Activated T-helper 1 cell treated with anti-CD3 and anti-CD28 coated beads, Interleukin-12 subunit alpha, Interleukin-12 subunit beta, Interleukin-2, Interleukin-4 antibody, amounts not matched to agents 30 ng/mL and 10 ng/mL and 1 ng/mL, durations not matched to agents 14 hours and 24 hours and 36 hours (primary cell): ENCODE measurements at regions not wholly inside any gene's neighbourhood (a gene's known extent, or its start where the extent isn't known, plus 50 kb on each side); places are given as distances from the start of the nearest gene placed in this dataset.
"Not testable (repeated sequence)": the region's sequence is repeated elsewhere in the genome, so short reads cannot be mapped to it uniquely, and the experiment has no call there.

Experiments
- DNase-seq: peaks from one replicate; pipeline ENCODE4 v3.0.0; 2021; ENCODE audit warnings: low spot score
- H3K27ac Mint-ChIP-seq: one replicate; pipeline ENCODE4 v1.8.0; 2021; ENCODE audit warnings: mild to moderate bottlenecking, mixed read lengths
- H3K27me3 Mint-ChIP-seq: one replicate; pipeline ENCODE4 v1.8.0; 2022; ENCODE audit warnings: mild to moderate bottlenecking, moderate library complexity, mixed read lengths; ENCODE audit not compliant: insufficient read depth
- H3K36me3 Mint-ChIP-seq: one replicate; pipeline ENCODE4 v1.8.0; 2021; ENCODE audit warnings: low read depth, mixed read lengths
- H3K4me1 Mint-ChIP-seq: one replicate; pipeline ENCODE4 v1.8.0; 2021; ENCODE audit warnings: low read depth, mixed read lengths
- H3K4me3 Mint-ChIP-seq: one replicate; pipeline ENCODE4 v1.8.0; 2021; ENCODE audit warnings: mild to moderate bottlenecking, moderate library complexity, mixed read lengths
- H3K9me3 Mint-ChIP-seq: one replicate; pipeline ENCODE4 v1.8.0; 2021; ENCODE audit warnings: mixed read lengths
- intact Hi-C: fragments of 100-400 bp; cut with micrococcal nuclease; formaldehyde crosslinking; loops from one replicate; pipeline ENCODE4 v1.15.1; 2024

- H3K4me3 Mint-ChIP-seq, H3K36me3 Mint-ChIP-seq, H3K27ac Mint-ChIP-seq, H3K27me3 Mint-ChIP-seq, H3K4me1 Mint-ChIP-seq, intact Hi-C loops, DNase-seq: not testable (repeated sequence)
- H3K9me3 Mint-ChIP-seq, result peaks cover 13% of the 10 kb centered on the region
Observed at GRCh38 chr2:212786088-212786487, 247.5 kb upstream of the ERBB4 start.

- Mint-ChIP-seq H3K27ac (no peak overlapping the region), H3K27me3 (no peaks in the 10 kb centered on the region), H3K9me3 (no peaks in the 10 kb centered on the region), H3K4me3 (no peak overlapping the region), H3K4me1 (no peaks in the 10 kb centered on the region), H3K36me3 (no peaks in the 10 kb centered on the region)
- intact Hi-C loops, result loop anchor here (1.0 to 5.0 kb wide), 3 partner anchors 90 to 376 kb away; no protein-coding TSS in a partner anchor
- no peak for DNase-seq
Observed at GRCh38 chr2:212777020-212777491, 238.5 kb upstream of the ERBB4 start.

- DNase-seq, result no peak
- Mint-ChIP-seq H3K27me3 (no peaks in the 10 kb centered on the region), H3K27ac (no peak overlapping the region), H3K4me1 (no peaks in the 10 kb centered on the region), H3K9me3 (no peaks in the 10 kb centered on the region), H3K36me3 (no peaks in the 10 kb centered on the region), H3K4me3 (no peak overlapping the region)
- intact Hi-C loops, result no loop called here
Observed at GRCh38 chr2:212773808-212774339, 235.3 kb upstream of the ERBB4 start.

DNA sequence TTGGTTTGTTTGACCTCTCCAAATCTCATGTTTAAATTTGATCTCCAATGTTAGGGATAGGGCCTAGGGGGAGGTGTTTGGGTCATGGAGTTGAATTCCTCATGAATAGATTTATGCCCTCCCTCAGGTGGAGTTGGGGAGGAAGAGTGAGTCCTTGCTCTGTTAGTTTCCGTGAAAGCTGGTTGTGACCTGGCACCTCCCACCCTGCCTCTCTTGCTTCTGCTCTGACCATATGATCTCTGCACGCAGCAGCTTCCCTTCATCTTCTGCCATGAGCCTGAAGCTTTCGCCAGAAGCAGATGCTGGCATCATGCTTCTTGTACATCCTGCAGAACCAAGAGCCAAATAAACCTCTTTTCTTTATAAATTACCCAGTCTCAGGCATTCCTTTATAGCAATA, 231.6 kb upstream of the ERBB4 start:
- no peak overlapping the region for H3K4me3 Mint-ChIP-seq
- H3K9me3 Mint-ChIP-seq, result no peaks in the 10 kb centered on the region
- no peak overlapping the region for H3K27ac Mint-ChIP-seq
- H3K4me1 Mint-ChIP-seq, result no peaks in the 10 kb centered on the region
- intact Hi-C loops, result no loop called here
- H3K36me3 Mint-ChIP-seq, result no peaks in the 10 kb centered on the region
- H3K27me3 Mint-ChIP-seq, result no peaks in the 10 kb centered on the region
- DNase-seq, result no peak

GRCh38 chr2:212766921-212767320, 228.3 kb upstream of the ERBB4 start:
- H3K9me3 Mint-ChIP-seq, result no peaks in the 10 kb centered on the region
- H3K36me3 Mint-ChIP-seq, result no peaks in the 10 kb centered on the region
- no peak overlapping the region for H3K4me3 Mint-ChIP-seq
- H3K27ac Mint-ChIP-seq, result no peak overlapping the region
- intact Hi-C loops, result no loop called here
- H3K27me3 Mint-ChIP-seq, result no peaks in the 10 kb centered on the region
- no peaks in the 10 kb centered on the region for H3K4me1 Mint-ChIP-seq
- no peak for DNase-seq

- H3K4me1 Mint-ChIP-seq, result no peaks in the 10 kb centered on the region
- no peak for DNase-seq
- no peaks in the 10 kb centered on the region for H3K27me3 Mint-ChIP-seq
- no peak overlapping the region for H3K4me3 Mint-ChIP-seq
- no peaks in the 10 kb centered on the region for H3K36me3 Mint-ChIP-seq
- H3K9me3 Mint-ChIP-seq, result peaks cover 9% of the 10 kb centered on the region
- intact Hi-C loops, result no loop called here
- no peak overlapping the region for H3K27ac Mint-ChIP-seq
Observed at GRCh38 chr2:212752730-212753351, 214.2 kb upstream of the ERBB4 start.

- no peak for DNase-seq
- intact Hi-C loops, result no loop called here
- Mint-ChIP-seq H3K36me3 (no peaks in the 10 kb centered on the region), H3K4me1 (no peaks in the 10 kb centered on the region), H3K9me3 (no peaks in the 10 kb centered on the region), H3K27ac (no peak overlapping the region), H3K27me3 (no peaks in the 10 kb centered on the region), H3K4me3 (no peak overlapping the region)
Observed at GRCh38 chr2:212745359-212745758, 206.8 kb upstream of the ERBB4 start.

GRCh38 chr2:212737392-212738172, 199.0 kb upstream of the ERBB4 start:
- intact Hi-C loops, result no loop called here

DNA sequence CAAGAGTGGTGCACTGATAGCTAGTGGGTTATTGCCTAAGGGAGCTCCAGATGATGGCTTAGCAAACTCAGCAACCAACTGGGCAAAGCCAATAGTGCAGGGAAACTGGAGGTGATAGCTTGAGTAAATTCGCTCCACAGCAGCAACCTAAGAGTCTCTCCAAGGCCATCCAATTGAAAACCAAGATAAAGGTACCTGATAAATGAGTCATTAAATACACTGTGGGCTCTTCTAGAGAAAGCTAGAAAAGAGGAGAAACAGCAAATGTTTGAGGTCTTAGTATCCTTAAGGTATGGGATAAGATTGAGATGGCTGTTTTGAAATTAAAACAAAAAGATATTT, 197.8 kb upstream of the ERBB4 start:
- Mint-ChIP-seq H3K27ac (no peak overlapping the region), H3K36me3 (no peaks in the 10 kb centered on the region), H3K9me3 (no peaks in the 10 kb centered on the region), H3K4me1 (no peaks in the 10 kb centered on the region), H3K27me3 (no peaks in the 10 kb centered on the region), H3K4me3 (no peak overlapping the region)
- no peak for DNase-seq
- intact Hi-C loops, result no loop called here

More at GRCh38 chr2:212737392-212738172, 199.0 kb upstream of the ERBB4 start:
- H3K4me3 Mint-ChIP-seq, result no peak overlapping the region
- H3K4me1 Mint-ChIP-seq, result no peaks in the 10 kb centered on the region
- H3K27ac Mint-ChIP-seq, result no peak overlapping the region
- no peaks in the 10 kb centered on the region for H3K27me3 Mint-ChIP-seq
- no peaks in the 10 kb centered on the region for H3K36me3 Mint-ChIP-seq
- no peaks in the 10 kb centered on the region for H3K9me3 Mint-ChIP-seq
- no peak for DNase-seq

GRCh38 chr2:212733273-212733672, 194.7 kb upstream of the ERBB4 start:
- Mint-ChIP-seq H3K4me1 (peaks cover 5% of the 10 kb centered on the region), H3K36me3 (no peaks in the 10 kb centered on the region), H3K9me3 (no peaks in the 10 kb centered on the region), H3K4me3 (no peak overlapping the region), H3K27ac (no peak overlapping the region), H3K27me3 (no peaks in the 10 kb centered on the region)
- intact Hi-C loops, result no loop called here
- no peak for DNase-seq

- H3K27me3 Mint-ChIP-seq, result no peaks in the 10 kb centered on the region
- no peak for DNase-seq
- H3K36me3 Mint-ChIP-seq, result no peaks in the 10 kb centered on the region
- no peak overlapping the region for H3K27ac Mint-ChIP-seq
- H3K4me1 Mint-ChIP-seq, result peaks cover 5% of the 10 kb centered on the region
- no peak overlapping the region for H3K4me3 Mint-ChIP-seq
- intact Hi-C loops, result no loop called here
- H3K9me3 Mint-ChIP-seq, result no peaks in the 10 kb centered on the region
Observed at GRCh38 chr2:212732860-212733259, 194.3 kb upstream of the ERBB4 start.

- H3K27ac Mint-ChIP-seq, result no peak overlapping the region
Observed at GRCh38 chr2:212730994-212731393, 192.4 kb upstream of the ERBB4 start.

DNA sequence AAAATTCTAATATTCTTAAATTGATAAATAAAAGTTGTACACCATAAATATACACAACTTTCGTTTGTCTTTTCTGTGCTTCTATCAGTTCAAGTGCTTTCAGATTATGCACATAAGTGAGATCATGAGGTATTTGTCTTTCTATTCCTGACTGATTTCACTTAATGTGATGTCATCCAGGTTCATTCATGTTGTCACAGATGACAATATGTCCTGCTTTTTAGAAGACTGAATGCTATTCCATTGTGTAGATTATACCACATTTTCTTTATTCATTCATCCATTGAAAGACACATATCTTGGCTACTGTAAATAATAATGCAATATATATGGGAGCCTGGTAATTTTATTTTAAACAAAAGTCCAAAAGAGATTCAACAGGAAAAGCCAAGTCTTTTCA, 190.1 kb upstream of the ERBB4 start:
- peaks cover 5% of the 10 kb centered on the region for H3K4me1 Mint-ChIP-seq
- H3K9me3 Mint-ChIP-seq, result no peaks in the 10 kb centered on the region
- H3K27me3 Mint-ChIP-seq, result peaks cover 2% of the 10 kb centered on the region
- no peak overlapping the region for H3K4me3 Mint-ChIP-seq
- no peak for DNase-seq
- intact Hi-C loops, result loop anchor here (5.0 kb wide), 1 partner anchor 289 kb away; no protein-coding TSS in a partner anchor
- no peak overlapping the region for H3K27ac Mint-ChIP-seq
- no peaks in the 10 kb centered on the region for H3K36me3 Mint-ChIP-seq

More at GRCh38 chr2:212730994-212731393, 192.4 kb upstream of the ERBB4 start:
- Mint-ChIP-seq H3K27me3 (no peaks in the 10 kb centered on the region), H3K4me1 (peaks cover 5% of the 10 kb centered on the region), H3K36me3 (no peaks in the 10 kb centered on the region), H3K4me3 (no peak overlapping the region), H3K9me3 (no peaks in the 10 kb centered on the region)
- intact Hi-C loops, result loop anchor here (1.0 kb wide), 1 partner anchor 334 kb away; no protein-coding TSS in a partner anchor
- no peak for DNase-seq
